ENCODE measurements at regions not wholly inside any gene's neighbourhood (a gene's known extent, or its start where the extent isn't known, plus 50 kb on each side); places are given as distances from the start of the nearest gene placed in this dataset.
"Not testable (repeated sequence)": the region's sequence is repeated elsewhere in the genome, so short reads cannot be mapped to it uniquely, and the experiment has no call there.

- no peak for DNase-seq
These were observed 136.2 kb upstream of the ATP5MC3 start for GRCh38 chr2:175317751-175318150.

- no peak for DNase-seq
These were observed 130.6 kb upstream of the ATP5MC3 start for GRCh38 chr2:175312137-175312536.

GRCh38 chr2:175310813-175311504 is 129.4 kb upstream of the ATP5MC3 start:
- DNase-seq = no peak

- peak; percentile 1 for DNase-seq
These were observed 128.3 kb upstream of the ATP5MC3 start for GRCh38 chr2:175309799-175310198.

- no peak for DNase-seq
These were observed 126.5 kb upstream of the ATP5MC3 start for GRCh38 chr2:175308005-175308404.

- no peak for DNase-seq
These were observed 123.0 kb upstream of the ATP5MC3 start for GRCh38 chr2:175304541-175304940.

- DNase-seq = no peak
These were observed 112.3 kb upstream of the ATP5MC3 start for GRCh38 chr2:175293776-175294175.

GRCh38 chr2:175293195-175293594 is 111.7 kb upstream of the ATP5MC3 start:
- no peak for DNase-seq

- no peak for DNase-seq
These were observed 101.4 kb upstream of the ATP5MC3 start for GRCh38 chr2:175282886-175283285.

- peak; percentile 37 for DNase-seq
These were observed 100.8 kb upstream of the ATP5MC3 start for GRCh38 chr2:175282300-175282699.

- no peak for DNase-seq
These were observed 96.3 kb upstream of the ATP5MC3 start for GRCh38 chr2:175277772-175278171.

GRCh38 chr2:175275539-175275938 is 94.0 kb upstream of the ATP5MC3 start:
- DNase-seq = no peak

- DNase-seq = no peak
These were observed 77.7 kb upstream of the ATP5MC3 start for GRCh38 chr2:175259164-175259563.

GRCh38 chr2:175256806-175257585 is 75.5 kb upstream of the ATP5MC3 start:
- no peak for DNase-seq

GRCh38 chr2:175256391-175256790 is 74.9 kb upstream of the ATP5MC3 start:
- not testable (repeated sequence) for DNase-seq

GRCh38 chr2:175253871-175254270 is 72.4 kb upstream of the ATP5MC3 start:
- DNase-seq = no peak

- DNase-seq = peak; percentile 39
These were observed 70.0 kb upstream of the ATP5MC3 start for GRCh38 chr2:175251425-175252041.

GRCh38 chr2:175247159-175247558 is 65.6 kb upstream of the ATP5MC3 start:
- no peak for DNase-seq

GRCh38 chr2:175244697-175245096 is 63.2 kb upstream of the ATP5MC3 start:
- DNase-seq = no peak

GRCh38 chr2:175241691-175242090 is 60.2 kb upstream of the ATP5MC3 start:
- no peak for DNase-seq

GRCh38 chr2:175240033-175240432 is 58.5 kb upstream of the ATP5MC3 start:
- DNase-seq = not testable (repeated sequence)

- DNase-seq = peak; percentile 27
These were observed 55.4 kb upstream of the ATP5MC3 start for GRCh38 chr2:175236930-175237329.

- DNase-seq = no peak
These were observed 53.1 kb upstream of the ATP5MC3 start for GRCh38 chr2:175234650-175235049.

GRCh38 chr2:175234153-175234552 is 52.6 kb upstream of the ATP5MC3 start:
- DNase-seq = no peak

Measured in inflammatory macrophage treated with lipopolysaccharide for 4 hours (primary cell).